IPS DF 4.7 (cell line): ENCODE measurements at regions not wholly inside any gene's neighbourhood (a gene's known extent, or its start where the extent isn't known, plus 50 kb on each side); places are given as distances from the start of the nearest gene placed in this dataset.

ENCODE experiments used
- DNase-seq: peaks from one replicate; pipeline ENCODE4 v3.0.0-alpha.2; 2013; ENCODE audit warnings: low spot score; ENCODE audit errors: extremely low read depth

GRCh38 chr12:98058838-98059237 lies 456.6 kb upstream of the TMPO start:
- DNase-seq: no peak

DNA sequence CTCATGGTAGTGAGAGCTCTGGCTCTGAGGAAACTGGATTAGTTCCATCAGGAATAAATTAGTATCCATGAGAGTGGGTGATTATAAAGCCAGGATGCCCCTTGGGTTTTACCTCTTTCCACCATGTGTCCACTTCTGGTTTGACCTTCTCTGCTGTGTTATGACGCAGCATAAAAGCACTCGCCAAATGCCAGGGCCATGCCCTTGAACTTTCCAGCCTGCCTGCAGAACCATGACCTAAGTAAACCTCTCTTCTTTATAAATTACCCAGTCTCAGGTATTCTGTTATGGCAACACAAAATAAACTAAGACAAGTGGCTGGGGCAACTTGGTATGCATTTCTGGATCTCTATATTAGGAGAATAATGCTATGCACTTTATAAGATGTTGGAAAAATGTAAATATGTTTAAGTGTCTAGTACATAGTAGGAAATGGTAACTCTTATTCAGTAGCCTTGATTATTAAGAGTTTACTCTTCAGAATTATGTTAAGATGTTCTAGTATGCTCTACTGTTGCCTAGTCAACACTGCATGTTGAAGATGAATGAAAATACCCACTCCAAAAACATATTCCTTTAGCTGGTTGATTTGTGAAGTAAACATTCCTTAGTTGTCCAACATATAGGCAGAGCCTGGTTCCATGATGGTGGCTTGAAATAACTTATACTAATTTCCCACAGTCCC lies 455.6 kb upstream of the TMPO start:
- DNase-seq: no peak

DNA sequence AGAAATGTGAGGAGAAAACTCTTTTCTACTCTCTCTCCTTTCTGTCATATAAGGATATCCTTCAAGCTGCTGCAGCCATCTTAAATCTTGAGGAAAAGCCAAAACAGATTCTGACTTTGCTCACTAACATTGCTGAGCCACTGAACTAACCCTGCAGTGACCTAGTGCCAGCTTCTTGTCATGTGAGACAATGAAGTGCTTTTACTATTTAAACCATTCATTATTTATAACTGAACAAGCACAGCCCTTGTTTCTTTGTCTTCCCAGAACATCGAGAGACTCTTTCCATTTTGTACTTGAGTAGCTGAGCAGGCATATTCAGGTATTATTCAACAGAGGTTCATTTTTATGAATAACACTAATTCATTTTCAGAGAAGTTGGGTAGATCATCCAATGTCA lies 455.0 kb upstream of the TMPO start:
- no peak for DNase-seq

- no peak for DNase-seq
Measured at GRCh38 chr12:98062464-98063245, 452.7 kb upstream of the TMPO start.

DNA sequence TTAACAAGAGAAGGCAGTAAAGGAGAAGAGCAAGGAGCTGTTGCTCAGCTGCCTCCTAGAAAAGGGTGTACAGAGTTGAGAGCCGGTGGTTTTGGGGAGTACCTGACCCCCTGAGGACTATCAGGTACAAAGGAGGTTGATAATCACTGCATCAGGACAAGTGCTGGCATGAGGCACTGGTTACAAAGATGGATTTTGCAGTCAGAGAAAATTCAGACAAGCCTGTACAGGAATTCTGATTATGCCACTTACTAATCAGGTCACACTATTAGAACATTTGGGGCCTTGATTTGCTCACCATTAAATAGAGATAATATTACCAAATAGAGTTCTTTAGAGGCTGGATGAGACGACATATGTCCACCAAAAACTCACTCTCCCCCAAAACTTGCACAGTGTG lies 450.9 kb upstream of the TMPO start:
- no peak for DNase-seq

- no peak for DNase-seq
Measured at GRCh38 chr12:98067795-98068194, 447.6 kb upstream of the TMPO start.

DNA sequence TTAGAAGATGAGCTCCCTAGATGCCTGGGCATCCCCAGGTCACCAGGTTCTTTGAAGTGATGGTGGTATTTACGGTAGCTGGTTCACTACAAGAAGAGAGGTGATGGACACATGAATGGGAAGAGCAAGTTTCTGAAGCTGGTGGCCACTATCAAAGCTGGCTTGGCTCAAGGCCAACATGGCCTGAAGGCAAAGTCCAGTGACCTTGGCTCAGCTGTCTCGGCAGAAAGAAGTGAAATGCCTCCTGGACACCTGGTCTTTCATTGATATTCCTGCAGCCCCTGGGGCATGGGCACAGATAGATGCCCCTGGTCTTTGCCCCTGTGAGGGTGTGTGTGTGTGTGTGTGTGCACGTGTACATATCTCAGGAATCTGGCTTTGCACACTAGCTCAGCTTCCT lies 441.8 kb upstream of the TMPO start:
- DNase-seq: no peak

GRCh38 chr12:98074286-98074685 lies 441.1 kb upstream of the TMPO start:
- DNase-seq: no peak

DNA sequence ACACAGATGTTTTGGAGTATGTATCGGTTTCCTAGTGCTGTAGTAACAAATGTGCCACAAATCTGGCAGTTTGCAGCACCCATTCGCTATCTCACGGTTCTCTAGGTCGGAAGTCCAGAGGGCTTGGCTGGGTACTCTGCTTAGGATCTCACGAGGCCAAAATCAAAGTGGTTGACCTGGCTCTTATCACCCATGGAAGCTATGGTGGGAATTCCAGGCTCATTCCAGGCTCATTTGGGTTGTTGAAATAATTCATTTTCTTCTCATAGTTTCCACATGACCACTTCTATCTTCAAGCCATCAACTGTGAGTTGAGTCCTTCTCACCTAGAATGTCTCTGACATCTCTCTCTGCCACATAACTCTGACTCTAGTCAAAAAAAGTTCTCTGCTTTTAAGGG lies 431.0 kb upstream of the TMPO start:
- no peak for DNase-seq

DNA sequence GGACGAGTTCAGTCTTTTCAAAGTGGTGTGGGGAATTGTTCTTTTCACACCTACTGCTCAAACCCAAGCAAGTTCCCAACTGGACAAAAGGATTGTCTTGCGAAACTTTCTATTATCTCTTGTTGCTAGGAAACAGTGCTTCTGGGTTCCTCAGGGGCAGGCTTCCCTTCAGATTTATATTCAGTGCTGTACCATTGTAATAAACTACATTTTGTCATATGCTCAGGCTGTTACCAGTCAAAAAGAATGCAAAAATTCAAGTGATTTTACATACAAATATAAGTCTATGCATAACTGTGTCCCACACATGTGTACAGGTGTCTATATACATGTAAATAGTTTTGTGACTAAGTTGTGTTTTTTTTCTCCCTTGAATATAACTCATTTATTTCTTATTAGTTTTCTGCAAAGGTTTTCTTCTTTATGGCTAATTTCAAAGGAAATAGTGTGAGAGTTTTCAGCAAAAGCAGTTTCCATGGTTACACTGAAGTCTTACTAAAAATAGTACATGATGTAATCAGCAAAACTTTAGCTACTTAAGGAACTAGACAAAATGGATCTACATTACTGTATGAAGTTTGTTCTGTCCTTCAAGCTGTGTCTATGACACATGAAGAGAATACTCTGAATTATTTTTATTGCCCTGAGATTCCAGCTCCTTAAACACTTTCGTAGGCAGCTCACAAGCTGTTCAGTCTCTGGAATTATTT lies 430.2 kb upstream of the TMPO start:
- DNase-seq: no peak

DNA sequence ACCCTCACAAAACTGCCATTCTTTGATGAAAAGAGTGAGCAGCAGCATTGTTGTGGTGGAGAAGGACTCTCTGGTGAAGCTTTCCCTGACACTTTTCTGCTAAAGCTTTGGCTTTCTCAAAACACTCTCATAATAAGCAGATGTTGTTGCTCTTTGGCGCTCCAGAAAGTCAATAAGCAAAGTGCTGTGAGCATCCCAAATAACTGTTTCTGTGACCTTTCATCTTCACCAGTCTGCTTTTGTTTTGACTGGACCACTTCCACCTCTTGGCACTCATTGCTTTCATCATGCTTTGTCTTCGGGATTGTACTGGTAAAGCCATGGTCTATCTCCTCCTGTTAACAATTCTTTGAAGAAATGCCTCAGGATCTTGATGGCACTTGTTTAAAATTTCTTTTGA lies 424.7 kb upstream of the TMPO start:
- no peak for DNase-seq

GRCh38 chr12:98096436-98096835 lies 419.0 kb upstream of the TMPO start:
- no peak for DNase-seq

- DNase-seq: no peak
Measured at GRCh38 chr12:98106031-98106683, 409.2 kb upstream of the TMPO start.

GRCh38 chr12:98109266-98109665 lies 406.1 kb upstream of the TMPO start:
- DNase-seq: no peak

- DNase-seq: no peak
Measured at GRCh38 chr12:98110536-98110935, 404.9 kb upstream of the TMPO start.

- no peak for DNase-seq
Measured at GRCh38 chr12:98113548-98113947, 401.8 kb upstream of the TMPO start.

DNA sequence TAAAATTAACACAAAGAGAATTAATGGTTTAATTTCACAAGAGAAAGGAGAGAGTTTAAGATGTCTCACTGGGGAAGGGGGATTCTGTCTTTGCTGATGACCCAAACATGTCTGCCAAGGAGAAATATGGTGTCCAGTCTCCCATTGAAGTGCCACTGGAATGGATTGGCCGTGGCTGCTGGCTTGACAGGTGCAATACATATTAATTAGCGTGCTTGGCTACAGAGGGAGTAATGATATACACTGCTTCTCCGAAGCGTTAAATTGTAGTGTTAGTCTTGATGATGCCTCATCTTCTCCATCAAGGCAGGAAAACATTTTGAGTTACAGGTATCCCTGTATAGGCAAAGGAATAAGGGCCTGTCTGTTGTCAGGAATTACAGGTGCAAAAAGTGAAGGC lies 393.4 kb upstream of the TMPO start:
- DNase-seq: no peak

GRCh38 chr12:98123021-98123461 lies 392.3 kb upstream of the TMPO start:
- no peak for DNase-seq

- no peak for DNase-seq
Measured at GRCh38 chr12:98126637-98127335, 388.6 kb upstream of the TMPO start.

GRCh38 chr12:98127336-98127679 lies 388.1 kb upstream of the TMPO start:
- no peak for DNase-seq

- no peak for DNase-seq
Measured at GRCh38 chr12:98127854-98128253, 387.5 kb upstream of the TMPO start.
